ENCODE measurements at regions not wholly inside any gene's neighbourhood (a gene's known extent, or its start where the extent isn't known, plus 50 kb on each side); places are given as distances from the start of the nearest gene placed in this dataset.
"Not testable (repeated sequence)": the region's sequence is repeated elsewhere in the genome, so short reads cannot be mapped to it uniquely, and the experiment has no call there.

GRCh38 chr11:90589735-90590134 lies 366.9 kb upstream of the CHORDC1 start:
- DNase-seq = no peak

DNA sequence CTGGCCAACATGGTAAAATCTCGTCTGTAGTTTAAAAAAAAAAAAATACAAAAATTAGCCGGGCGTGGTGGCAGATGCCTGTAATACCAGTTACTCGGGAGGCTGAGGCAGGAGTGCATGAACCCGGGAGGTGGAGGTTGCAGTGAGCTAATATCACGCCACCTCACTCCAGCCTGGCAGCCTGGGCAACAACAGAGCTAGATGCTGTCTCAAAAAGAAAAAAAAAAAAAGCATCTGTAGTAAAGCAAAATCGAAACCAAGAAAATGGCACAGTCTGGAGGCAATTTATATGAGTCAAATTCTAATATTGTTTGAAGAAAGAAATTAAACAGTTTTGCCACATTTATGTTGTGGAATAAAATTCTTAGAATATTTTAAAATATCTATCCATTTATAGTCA lies 365.0 kb upstream of the CHORDC1 start:
- no peak for DNase-seq

- no peak for DNase-seq
Measured at GRCh38 chr11:90585491-90585890, 362.6 kb upstream of the CHORDC1 start.

DNA sequence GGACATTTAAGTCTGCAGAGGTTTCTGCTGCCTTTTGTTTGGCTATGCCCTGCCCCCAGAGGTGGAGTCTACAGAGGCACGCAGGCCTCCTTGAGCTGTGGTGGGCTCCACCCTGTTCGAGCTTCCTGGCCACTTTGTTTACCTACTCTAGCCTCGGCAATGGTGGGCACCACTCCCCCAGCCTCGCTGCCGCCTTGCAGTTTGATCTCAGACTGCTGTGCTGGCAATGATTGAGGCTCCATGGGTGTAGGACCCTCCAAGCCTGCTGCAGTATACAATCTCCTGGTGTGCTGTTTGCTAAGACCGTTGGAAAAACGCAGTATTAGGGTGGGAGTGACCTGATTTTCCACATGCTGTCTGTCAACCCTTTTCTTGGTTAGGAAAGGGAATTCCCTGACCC lies 360.1 kb upstream of the CHORDC1 start:
- DNase-seq = not testable (repeated sequence)

DNA sequence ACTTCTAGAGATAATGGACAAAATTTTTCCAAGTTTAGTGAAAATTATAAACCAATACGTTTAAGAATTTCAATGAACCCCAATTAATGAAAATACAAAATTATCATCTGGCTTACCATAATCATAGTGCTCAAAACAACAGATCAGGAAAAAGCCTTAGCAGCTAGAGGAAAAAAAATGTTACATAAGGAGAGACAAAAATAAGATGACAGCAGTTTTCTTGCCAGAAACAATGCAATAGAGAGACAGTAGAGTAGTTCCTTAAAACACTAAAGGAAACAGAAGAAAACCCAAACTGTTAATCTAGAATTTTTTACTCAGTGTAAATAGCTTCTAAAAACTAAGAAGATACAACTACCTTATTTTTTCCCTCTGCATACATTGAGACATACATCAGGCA lies 341.7 kb upstream of the CHORDC1 start:
- no peak for DNase-seq

DNA sequence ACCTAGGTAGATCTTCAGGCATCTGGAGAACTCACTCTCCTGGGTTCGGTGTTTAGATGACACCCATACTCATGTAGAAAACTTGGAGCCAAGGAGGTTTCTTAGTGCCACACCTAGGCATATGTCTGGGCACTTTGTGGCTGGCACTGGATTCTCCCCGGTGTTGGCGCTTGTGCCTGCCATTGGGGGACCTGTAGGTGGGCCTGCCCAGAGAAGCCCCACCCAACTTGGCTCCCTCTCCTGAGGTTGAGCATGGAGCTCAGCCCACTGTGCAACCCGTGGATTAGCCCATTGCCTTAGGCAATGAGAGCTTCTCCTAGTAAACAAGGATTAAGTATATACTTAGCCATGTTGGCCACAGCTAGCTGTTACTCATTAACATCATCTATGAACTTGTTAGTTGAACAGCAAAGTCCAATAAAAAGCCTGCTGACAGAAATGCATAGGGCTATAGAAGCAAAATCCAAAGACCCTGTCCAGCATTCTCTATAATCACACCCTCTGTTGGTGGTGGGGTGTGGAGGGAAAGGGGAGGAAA lies 335.5 kb upstream of the CHORDC1 start:
- no peak for DNase-seq

GRCh38 chr11:90556606-90557005 lies 333.8 kb upstream of the CHORDC1 start:
- DNase-seq = no peak

DNA sequence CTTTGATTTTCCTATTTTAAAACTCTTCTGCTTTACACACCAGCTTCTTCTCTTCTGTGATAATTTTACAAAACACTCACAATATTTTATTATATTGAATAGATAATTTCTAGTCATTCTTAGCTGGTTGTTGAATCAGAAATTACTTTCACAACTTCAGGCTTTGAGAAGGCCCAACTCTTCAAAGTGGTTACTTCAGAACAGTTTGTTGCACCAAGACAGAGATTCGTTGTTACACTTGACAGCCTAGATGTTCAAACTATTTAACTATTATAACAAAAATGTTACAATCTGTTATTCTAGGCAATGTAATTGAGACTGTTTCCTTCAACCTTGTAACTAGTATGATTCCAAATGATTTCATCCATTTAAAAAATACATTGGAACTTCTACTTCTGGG lies 333.2 kb upstream of the CHORDC1 start:
- no peak for DNase-seq

- DNase-seq = no peak
Measured at GRCh38 chr11:90555477-90555876, 332.6 kb upstream of the CHORDC1 start.

DNA sequence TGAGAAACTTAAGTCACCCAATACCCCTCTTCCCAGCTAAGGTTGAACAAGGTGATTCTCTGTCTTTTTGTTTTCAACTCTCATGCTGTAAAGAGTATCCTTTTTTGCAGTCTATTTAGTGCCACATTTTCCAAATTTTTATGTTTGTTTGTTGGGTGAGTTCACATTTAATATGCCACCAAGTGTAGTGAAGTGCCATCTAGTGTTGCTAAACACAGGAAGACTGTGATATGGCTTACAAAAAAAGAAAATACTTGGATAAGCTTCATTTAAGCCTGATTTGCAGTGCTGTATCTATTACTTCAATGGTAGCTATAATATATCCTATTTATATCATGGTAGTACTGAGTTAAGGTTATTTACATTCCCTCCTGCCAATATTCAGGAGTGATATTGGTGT lies 319.2 kb upstream of the CHORDC1 start:
- no peak for DNase-seq

- DNase-seq = no peak
Measured at GRCh38 chr11:90536301-90536700, 313.5 kb upstream of the CHORDC1 start.

DNA sequence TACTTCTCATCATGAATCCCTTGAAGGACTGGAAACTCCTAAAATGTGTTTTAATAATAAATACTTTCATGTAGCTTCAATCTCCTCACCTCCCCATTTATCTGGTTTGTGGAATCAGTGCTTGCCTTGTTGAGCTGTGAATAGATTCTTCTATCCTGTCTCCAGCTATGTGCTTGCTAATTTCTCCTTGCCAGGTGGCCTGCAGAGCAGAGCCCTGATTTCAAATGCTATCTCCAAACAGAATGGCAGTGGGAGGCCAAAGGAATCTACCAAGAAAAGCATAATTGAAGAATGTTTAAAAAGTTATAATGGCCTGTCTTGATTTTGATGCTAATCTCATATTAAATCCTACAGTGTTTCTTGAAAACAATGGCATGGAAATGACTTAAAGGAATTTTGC lies 309.3 kb upstream of the CHORDC1 start:
- no peak for DNase-seq

GRCh38 chr11:90531001-90531400 lies 308.2 kb upstream of the CHORDC1 start:
- DNase-seq = no peak

GRCh38 chr11:90525962-90526361 lies 303.1 kb upstream of the CHORDC1 start:
- DNase-seq = no peak

DNA sequence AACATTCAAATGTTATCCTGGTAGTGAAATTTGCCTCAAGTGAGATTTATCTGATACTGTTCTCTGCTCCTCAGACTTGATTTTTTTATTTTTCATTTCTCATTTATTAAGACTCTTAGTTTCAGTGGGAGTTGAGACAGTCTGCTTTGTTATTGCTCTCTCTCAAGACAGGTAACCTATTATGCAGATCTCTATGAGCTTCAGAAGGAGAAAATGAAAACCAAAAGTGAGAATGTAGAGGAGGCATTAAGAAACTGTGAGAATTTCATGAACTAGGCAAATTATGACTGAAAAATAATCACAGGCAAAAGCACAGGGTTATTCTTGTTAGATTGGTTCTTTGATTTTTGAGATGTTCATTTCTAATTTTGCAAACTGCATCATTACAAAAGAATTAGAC lies 290.0 kb upstream of the CHORDC1 start:
- no peak for DNase-seq

DNA sequence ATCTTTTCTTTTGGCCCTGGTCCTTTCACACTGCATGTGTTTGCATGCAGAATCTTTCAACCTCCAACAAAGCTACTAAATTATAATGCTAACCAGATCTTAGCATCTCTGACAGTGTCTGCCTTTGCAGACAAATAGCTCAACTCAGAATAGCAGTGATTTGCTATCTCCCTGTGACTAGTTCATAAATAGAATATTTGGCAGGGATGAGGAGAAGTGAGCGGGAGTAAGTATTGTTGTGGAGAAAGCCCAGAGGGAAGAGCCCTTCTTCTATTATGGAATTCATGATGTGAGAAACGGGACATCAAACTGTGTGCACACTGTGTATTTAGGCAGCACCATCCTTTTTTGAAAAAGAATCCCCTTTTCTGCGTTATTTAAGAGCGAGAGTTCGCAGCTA lies 288.0 kb upstream of the CHORDC1 start:
- DNase-seq = no peak

- no peak for DNase-seq
Measured at GRCh38 chr11:90500922-90501568, 278.2 kb upstream of the CHORDC1 start.

DNA sequence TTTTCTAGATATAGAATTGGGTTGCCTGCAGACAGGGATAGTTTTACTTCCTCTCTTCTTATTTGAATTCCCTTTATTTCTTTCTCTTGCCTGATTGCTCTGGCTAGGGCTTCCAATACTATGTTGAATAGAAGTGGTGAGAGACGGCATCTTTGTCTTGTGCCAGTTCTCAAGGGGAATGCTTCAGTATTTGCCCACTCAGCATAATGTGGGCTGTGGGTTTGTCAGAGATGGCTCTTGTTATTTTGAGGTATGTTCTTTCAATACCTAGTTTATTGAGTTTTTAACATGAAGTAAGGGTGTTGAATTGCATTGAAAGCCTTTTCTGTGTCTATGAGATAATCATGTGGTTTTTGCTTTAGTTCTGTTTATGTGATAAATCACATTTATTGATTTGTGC lies 273.9 kb upstream of the CHORDC1 start:
- DNase-seq = no peak

DNA sequence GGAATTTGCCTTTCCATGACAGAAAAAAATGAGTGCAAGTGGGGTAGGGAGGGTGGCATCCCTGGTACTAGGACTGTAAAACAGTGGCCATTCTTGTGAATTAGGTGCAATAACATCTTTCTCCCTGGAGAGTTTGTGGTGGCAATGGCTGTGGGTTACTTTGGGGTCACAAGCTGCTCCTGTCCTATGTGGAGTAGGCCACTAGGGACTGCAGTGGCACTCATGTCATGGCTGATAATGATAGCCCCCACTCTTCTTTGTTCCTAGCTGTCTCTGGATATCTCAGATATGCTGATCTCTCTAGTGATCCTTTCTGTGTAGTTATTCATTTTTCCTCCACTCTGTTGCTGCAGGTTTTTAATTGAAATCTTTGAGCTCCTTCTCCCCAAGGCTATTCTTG lies 270.5 kb upstream of the CHORDC1 start:
- DNase-seq = no peak

- DNase-seq = no peak
Measured at GRCh38 chr11:90491466-90491865, 268.6 kb upstream of the CHORDC1 start.

DNA sequence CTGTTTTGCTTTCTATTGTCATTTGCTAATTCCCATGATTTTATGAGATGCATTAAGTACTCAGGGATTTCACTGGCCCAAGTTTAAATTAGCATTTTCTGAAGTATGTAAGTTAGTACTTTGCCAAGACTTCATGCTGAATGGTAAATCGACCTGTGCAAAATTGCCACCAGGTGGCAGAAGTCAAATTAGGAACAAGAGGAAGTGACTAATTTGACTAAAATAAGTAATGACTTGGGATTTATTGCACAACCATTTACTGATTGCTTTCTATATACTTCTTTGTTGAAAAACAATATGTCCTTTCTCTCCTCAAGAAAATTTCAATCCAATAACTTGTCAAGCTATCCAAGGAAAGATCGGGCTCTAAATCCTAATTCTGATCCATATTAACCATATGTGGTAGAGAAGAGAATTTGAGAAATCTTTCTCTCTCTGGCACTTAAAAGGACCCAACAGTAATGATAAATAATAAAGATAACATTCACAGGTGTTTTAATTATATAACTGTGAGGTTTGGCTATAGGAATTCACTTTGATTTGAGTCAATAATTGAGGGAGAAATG lies 253.7 kb upstream of the CHORDC1 start:
- peak; percentile 13 for DNase-seq

- DNase-seq = no peak
Measured at GRCh38 chr11:90468923-90469322, 246.1 kb upstream of the CHORDC1 start.

GRCh38 chr11:90465553-90465952 lies 242.7 kb upstream of the CHORDC1 start:
- DNase-seq = no peak

- not testable (repeated sequence) for DNase-seq
Measured at GRCh38 chr11:90455347-90455920, 232.6 kb upstream of the CHORDC1 start.

DNA sequence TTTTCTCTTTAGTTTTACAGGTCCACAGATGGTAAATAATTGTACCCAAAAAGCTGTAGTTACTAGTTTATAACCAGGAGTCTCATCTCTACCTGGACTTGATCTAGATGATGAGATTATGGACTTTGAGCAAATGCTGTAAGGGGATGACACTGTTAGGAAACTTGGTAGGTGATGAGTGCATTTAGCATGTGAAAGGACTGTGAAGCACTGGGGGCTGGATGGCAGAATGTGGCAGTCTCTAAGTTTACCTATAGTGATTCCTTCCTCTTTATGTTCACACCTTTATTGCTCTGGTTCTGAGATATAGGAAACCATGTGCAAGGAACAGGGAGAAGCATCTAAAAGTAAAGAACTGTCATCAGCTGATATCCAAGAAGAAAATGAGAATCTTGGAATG lies 230.7 kb upstream of the CHORDC1 start:
- no peak for DNase-seq
